ENCODE measurements at regions not wholly inside any gene's neighbourhood (a gene's known extent, or its start where the extent isn't known, plus 50 kb on each side); places are given as distances from the start of the nearest gene placed in this dataset.
"Not testable (repeated sequence)": the region's sequence is repeated elsewhere in the genome, so short reads cannot be mapped to it uniquely, and the experiment has no call there.

GRCh38 chr1:229170274-229170673 lies 100.6 kb upstream of the RAB4A start:
- H3K9me3 ChIP-seq, result no peaks in the 10 kb centered on the region
- H3K27me3 ChIP-seq, result no peaks in the 10 kb centered on the region
- H3K4me3 ChIP-seq, result no peak overlapping the region
- H3K36me3 ChIP-seq, result no peaks in the 10 kb centered on the region
- no peak for DNase-seq

- DNase-seq, result no peak
- no peaks in the 10 kb centered on the region for H3K36me3 ChIP-seq
- H3K4me3 ChIP-seq, result no peak overlapping the region
- no peaks in the 10 kb centered on the region for H3K9me3 ChIP-seq
- no peaks in the 10 kb centered on the region for H3K27me3 ChIP-seq
Observed at GRCh38 chr1:229170778-229171505, 100.0 kb upstream of the RAB4A start.

- H3K4me3 ChIP-seq, result no peak overlapping the region
- DNase-seq, result no peak
- H3K36me3 ChIP-seq, result no peaks in the 10 kb centered on the region
- no peaks in the 10 kb centered on the region for H3K9me3 ChIP-seq
- H3K27me3 ChIP-seq, result no peaks in the 10 kb centered on the region
Observed at GRCh38 chr1:229171934-229172333, 99.0 kb upstream of the RAB4A start.

DNA sequence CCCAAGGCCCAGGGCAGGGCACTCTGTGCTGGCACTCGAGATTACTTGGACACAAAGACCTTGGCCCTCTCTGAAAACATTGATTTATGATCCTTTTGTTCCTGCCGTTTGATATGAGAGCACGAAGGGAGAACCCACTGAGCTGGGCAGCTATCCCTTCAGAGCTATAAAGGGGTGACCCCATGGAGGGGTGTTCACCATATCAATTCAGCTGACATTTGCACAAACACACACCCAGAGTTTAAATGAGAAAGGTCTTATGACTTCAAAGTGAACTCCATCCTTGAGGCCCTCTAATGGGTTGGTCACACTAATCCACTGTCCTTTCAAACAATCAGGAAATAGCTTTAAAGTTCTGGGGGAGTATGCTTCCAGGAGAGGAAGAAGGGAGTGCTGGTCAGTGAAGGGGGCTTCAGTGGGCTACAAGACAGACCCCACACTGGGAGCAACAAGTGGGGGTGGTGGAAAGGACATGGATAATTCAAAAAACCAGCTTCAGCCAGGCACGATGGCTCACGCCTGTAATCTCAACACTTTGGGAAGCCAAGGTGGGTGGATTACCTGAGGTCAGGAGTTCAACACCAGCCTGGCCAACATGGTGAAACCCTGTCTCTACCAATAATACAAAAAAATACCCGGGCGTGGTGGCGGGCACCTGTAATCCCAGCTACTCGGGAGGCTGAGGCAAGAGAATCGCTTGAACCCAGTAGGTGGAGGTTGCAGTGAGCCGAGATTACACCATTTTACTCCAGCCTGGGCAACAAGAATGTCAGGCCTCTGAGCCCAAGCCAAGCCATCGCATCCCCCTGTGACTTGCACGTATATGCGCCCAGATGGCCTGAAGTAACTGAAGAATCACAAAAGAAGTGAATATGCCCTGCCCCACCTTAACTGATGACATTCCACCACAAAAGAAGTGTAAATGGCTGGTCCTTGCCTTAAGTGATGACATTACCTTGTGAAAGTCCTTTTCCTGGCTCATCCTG lies 97.1 kb upstream of the RAB4A start:
- not testable (repeated sequence) for DNase-seq, H3K4me3 ChIP-seq, H3K27me3 ChIP-seq, H3K9me3 ChIP-seq, H3K36me3 ChIP-seq

GRCh38 chr1:229175297-229175696 lies 95.6 kb upstream of the RAB4A start:
- not testable (repeated sequence) for H3K4me3 ChIP-seq, H3K36me3 ChIP-seq, H3K9me3 ChIP-seq, H3K27me3 ChIP-seq, DNase-seq

DNA sequence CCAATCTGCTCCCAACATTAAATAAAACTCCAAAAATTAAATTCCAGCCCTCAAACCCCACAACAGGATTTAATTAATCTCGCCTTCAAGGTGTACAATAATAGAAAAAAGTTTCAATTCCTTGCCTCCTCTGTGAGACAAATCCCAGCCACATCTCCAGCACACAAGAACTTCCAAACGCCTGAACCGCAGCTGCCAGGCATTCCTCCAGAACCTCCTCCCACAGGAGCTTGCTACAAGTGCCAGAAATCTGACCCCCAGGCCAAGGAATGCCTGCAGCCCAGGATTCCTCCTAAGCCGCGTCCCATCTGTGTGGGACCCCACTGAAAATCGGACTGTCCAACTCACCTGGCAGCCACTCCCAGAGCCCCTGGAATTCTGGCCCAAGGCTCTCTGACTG lies 94.5 kb upstream of the RAB4A start:
- H3K9me3 ChIP-seq, H3K4me3 ChIP-seq, H3K36me3 ChIP-seq, H3K27me3 ChIP-seq: not testable (repeated sequence)
- DNase-seq, result peak; percentile 37

- Histone ChIP-seq H3K9me3 (no peaks in the 10 kb centered on the region), H3K27me3 (no peaks in the 10 kb centered on the region), H3K36me3 (no peaks in the 10 kb centered on the region), H3K4me3 (no peak overlapping the region)
- DNase-seq, result no peak
Observed at GRCh38 chr1:229180161-229180560, 90.8 kb upstream of the RAB4A start.

GRCh38 chr1:229181419-229181818 lies 89.5 kb upstream of the RAB4A start:
- no peak for DNase-seq
- H3K9me3 ChIP-seq, result no peaks in the 10 kb centered on the region
- no peaks in the 10 kb centered on the region for H3K27me3 ChIP-seq
- H3K4me3 ChIP-seq, result no peak overlapping the region
- no peaks in the 10 kb centered on the region for H3K36me3 ChIP-seq

- H3K27me3 ChIP-seq, result no peaks in the 10 kb centered on the region
- no peak overlapping the region for H3K4me3 ChIP-seq
- H3K36me3 ChIP-seq, result no peaks in the 10 kb centered on the region
- no peaks in the 10 kb centered on the region for H3K9me3 ChIP-seq
- no peak for DNase-seq
Observed at GRCh38 chr1:229183588-229183987, 87.3 kb upstream of the RAB4A start.

- H3K4me3 ChIP-seq, result no peak overlapping the region
- H3K9me3 ChIP-seq, result no peaks in the 10 kb centered on the region
- no peak for DNase-seq
- no peaks in the 10 kb centered on the region for H3K36me3 ChIP-seq
- H3K27me3 ChIP-seq, result no peaks in the 10 kb centered on the region
Observed at GRCh38 chr1:229184066-229184465, 86.8 kb upstream of the RAB4A start.

DNA sequence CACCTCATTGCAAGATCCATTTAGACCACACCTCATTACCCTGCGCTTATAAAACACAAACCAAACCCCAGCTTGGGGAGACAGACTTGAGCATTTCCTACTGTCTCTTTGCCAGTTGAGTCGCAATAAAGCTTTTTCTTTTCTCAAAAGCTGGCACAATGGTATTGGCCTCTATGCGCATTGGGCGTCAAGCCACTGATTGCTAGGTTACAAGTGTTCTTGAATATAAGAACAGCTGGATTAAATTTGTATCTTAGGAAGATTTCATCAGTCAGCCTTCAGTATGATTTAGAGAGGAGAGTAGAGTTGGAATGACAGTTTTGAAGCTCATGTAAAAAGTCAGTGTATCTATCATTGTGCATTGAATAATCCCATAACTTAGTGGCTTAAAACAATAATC lies 84.9 kb upstream of the RAB4A start:
- Histone ChIP-seq H3K27me3 (no peaks in the 10 kb centered on the region), H3K4me3 (no peak overlapping the region), H3K36me3 (no peaks in the 10 kb centered on the region), H3K9me3 (no peaks in the 10 kb centered on the region)
- no peak for DNase-seq

DNA sequence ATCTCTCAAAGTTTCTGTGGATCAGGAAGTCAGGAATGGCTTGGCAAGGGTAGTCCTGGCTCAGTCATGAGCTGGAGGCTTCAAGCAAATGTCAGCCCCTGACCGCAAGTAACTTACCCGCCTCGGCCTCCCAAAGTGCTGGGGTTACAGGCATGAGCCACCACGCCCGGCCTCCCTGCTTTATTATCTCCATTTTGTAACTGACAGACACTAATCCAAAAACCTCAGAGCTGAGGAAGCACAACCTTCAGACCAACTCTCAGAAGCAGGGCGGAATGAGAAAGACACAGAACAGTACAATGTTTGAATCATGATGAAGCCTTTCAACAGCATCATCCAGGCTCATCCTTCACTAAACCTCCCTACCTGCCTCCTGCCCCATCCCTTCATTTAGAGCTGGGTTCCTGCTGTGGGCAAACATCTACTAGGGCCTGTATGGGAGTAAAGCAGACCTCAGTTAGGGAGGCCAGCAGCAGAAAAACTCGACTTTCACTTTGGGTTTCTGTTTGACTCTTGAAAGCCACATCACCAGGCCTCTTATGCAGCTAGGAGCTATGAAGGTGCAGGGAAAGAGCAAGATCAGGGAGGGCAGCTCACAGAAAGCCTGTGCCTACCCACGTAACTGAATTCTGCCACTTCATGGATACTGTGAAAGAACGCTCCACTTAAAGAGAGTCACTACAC lies 84.4 kb upstream of the RAB4A start:
- Histone ChIP-seq H3K36me3 (no peaks in the 10 kb centered on the region), H3K9me3 (no peaks in the 10 kb centered on the region), H3K4me3 (no peak overlapping the region), H3K27me3 (no peaks in the 10 kb centered on the region)
- no peak for DNase-seq

- DNase-seq, result no peak
- Histone ChIP-seq H3K4me3 (no peak overlapping the region), H3K36me3 (no peaks in the 10 kb centered on the region), H3K27me3 (no peaks in the 10 kb centered on the region), H3K9me3 (no peaks in the 10 kb centered on the region)
Observed at GRCh38 chr1:229190057-229190575, 80.8 kb upstream of the RAB4A start.

DNA sequence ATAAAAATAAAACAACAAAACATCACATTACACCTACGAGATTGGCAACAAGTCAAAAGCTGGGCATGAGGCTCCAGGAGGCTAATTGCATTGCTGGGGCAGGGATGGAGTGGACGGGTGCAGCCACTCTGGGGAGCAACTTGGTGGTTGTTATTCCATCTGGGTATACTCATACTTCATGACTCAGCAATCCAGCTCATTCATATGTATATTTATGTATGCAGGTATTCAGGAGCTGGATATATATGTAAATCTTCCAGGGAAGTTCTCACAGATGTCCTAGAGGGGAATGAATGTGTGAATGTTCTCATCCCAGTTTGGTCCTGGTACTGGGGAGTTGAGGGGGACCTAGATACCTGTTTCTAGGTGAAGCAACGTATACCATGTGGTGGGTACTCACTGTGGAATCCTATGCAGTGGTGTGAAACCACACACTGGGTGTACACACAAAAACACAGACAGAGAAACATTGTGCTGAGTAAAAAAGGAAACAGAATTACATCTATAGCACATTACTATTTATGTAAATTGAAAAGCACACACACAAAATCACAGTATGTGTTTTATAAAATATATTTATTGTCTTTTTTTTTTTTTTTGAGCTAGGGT lies 79.7 kb upstream of the RAB4A start:
- no peaks in the 10 kb centered on the region for H3K27me3 ChIP-seq
- peak; percentile 39 for DNase-seq
- no peaks in the 10 kb centered on the region for H3K36me3 ChIP-seq
- no peaks in the 10 kb centered on the region for H3K9me3 ChIP-seq
- no peak overlapping the region for H3K4me3 ChIP-seq

DNA sequence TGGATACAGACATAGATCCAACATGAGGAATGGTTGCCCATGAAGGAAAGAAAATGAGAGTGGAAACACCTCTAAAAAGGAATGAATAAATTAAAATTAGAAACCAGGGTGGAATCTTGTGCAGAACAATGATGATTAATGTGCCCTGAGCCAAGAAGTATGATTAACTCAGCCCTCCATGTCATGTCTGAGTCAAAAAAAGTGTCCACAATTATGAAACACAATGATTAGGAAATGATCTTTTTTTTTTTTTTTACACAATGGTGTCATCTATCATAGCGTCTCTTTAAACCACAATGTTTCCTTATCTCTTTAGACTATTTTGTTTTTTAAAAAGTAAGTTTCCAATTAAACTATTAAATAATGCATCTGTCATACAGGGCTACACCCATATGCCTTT lies 78.9 kb upstream of the RAB4A start:
- no peak overlapping the region for H3K4me3 ChIP-seq
- no peak for DNase-seq
- H3K36me3 ChIP-seq, result no peaks in the 10 kb centered on the region
- H3K27me3 ChIP-seq, result no peaks in the 10 kb centered on the region
- no peaks in the 10 kb centered on the region for H3K9me3 ChIP-seq

DNA sequence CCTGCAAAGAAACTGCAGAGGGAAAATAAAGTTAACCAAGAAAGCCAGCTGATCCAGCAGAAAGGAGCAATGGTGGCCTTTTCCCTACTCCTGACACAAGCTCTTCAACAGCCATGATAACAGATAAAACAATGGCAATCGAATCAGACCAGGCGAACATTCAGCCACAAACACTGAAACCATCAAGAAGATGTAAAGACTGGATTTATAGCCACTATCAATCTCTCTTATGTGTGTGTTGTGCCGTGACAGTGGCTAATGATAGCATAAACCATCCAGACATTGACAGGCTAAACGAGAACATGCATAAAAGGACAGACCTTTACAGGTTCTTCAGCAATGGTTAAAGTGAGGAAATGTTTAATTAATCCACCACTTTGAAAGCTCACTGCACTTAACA lies 78.1 kb upstream of the RAB4A start:
- Histone ChIP-seq H3K27me3 (no peaks in the 10 kb centered on the region), H3K9me3 (no peaks in the 10 kb centered on the region), H3K4me3 (no peak overlapping the region), H3K36me3 (no peaks in the 10 kb centered on the region)
- no peak for DNase-seq

- no peaks in the 10 kb centered on the region for H3K36me3 ChIP-seq
- H3K4me3 ChIP-seq, result no peak overlapping the region
- no peak for DNase-seq
Observed at GRCh38 chr1:229194096-229194495, 76.8 kb upstream of the RAB4A start.

More at GRCh38 chr1:229194096-229194495, 76.8 kb upstream of the RAB4A start:
- H3K27me3 ChIP-seq, result no peaks in the 10 kb centered on the region
- no peaks in the 10 kb centered on the region for H3K9me3 ChIP-seq
